ENCODE measurements at regions not wholly inside any gene's neighbourhood (a gene's known extent, or its start where the extent isn't known, plus 50 kb on each side); places are given as distances from the start of the nearest gene placed in this dataset.

DNA sequence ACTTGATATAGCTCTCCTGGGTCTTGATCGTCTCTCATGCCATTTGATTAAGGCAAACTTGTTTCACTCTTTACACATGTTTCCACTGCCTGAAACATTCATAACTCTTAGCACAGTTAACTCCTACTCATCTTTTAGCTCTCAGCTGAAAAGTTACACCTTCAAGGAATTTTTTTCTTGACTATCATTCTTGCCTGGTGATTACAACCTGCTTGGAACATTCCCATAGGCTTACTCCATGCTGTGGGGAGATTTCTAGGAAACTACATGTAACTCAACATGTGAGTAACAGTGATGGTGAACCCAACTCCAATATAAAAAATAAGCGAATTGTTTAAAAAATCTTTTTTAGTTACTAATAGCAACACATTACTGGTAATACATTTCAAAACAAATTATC lies 224.1 kb upstream of the MPDZ start:
- TF ChIP-seq POLR2A (IDR thresholded peaks at IDR 0.05) = no peak
- TF ChIP-seq, protein P1, sequence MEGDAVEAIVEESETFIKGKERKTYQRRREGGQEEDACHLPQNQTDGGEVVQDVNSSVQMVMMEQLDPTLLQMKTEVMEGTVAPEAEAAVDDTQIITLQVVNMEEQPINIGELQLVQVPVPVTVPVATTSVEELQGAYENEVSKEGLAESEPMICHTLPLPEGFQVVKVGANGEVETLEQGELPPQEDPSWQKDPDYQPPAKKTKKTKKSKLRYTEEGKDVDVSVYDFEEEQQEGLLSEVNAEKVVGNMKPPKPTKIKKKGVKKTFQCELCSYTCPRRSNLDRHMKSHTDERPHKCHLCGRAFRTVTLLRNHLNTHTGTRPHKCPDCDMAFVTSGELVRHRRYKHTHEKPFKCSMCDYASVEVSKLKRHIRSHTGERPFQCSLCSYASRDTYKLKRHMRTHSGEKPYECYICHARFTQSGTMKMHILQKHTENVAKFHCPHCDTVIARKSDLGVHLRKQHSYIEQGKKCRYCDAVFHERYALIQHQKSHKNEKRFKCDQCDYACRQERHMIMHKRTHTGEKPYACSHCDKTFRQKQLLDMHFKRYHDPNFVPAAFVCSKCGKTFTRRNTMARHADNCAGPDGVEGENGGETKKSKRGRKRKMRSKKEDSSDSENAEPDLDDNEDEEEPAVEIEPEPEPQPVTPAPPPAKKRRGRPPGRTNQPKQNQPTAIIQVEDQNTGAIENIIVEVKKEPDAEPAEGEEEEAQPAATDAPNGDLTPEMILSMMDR (IDR thresholded peaks at IDR 0.05) = no peak

Measured in thyroid gland (tissue), 4 donors.